ENCODE measurements at regions not wholly inside any gene's neighbourhood (a gene's known extent, or its start where the extent isn't known, plus 50 kb on each side); places are given as distances from the start of the nearest gene placed in this dataset.

GRCh38 chr1:34612091-34612827 is 142.6 kb upstream of the GJB5 start (continued):
- TF ChIP-seq EZH2 (IDR thresholded peaks at IDR 0.05; ENCODE audit: low read depth, unreplicated experiment) (no peak), STAT1 (IDR thresholded peaks at IDR 0.05; ENCODE audit: unreplicated experiment) (no peak), ZNF114 (CRISPR knock-in tag; IDR thresholded peaks at IDR 0.05) (no peak), NANOG (IDR thresholded peaks at IDR 0.05; ENCODE audit: borderline replicate concordance) (no peak)
- TF ChIP-seq, protein P1, sequence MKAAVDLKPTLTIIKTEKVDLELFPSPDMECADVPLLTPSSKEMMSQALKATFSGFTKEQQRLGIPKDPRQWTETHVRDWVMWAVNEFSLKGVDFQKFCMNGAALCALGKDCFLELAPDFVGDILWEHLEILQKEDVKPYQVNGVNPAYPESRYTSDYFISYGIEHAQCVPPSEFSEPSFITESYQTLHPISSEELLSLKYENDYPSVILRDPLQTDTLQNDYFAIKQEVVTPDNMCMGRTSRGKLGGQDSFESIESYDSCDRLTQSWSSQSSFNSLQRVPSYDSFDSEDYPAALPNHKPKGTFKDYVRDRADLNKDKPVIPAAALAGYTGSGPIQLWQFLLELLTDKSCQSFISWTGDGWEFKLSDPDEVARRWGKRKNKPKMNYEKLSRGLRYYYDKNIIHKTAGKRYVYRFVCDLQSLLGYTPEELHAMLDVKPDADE (IDR thresholded peaks at IDR 0.05), result no peak
- TF ChIP-seq, protein P2, sequence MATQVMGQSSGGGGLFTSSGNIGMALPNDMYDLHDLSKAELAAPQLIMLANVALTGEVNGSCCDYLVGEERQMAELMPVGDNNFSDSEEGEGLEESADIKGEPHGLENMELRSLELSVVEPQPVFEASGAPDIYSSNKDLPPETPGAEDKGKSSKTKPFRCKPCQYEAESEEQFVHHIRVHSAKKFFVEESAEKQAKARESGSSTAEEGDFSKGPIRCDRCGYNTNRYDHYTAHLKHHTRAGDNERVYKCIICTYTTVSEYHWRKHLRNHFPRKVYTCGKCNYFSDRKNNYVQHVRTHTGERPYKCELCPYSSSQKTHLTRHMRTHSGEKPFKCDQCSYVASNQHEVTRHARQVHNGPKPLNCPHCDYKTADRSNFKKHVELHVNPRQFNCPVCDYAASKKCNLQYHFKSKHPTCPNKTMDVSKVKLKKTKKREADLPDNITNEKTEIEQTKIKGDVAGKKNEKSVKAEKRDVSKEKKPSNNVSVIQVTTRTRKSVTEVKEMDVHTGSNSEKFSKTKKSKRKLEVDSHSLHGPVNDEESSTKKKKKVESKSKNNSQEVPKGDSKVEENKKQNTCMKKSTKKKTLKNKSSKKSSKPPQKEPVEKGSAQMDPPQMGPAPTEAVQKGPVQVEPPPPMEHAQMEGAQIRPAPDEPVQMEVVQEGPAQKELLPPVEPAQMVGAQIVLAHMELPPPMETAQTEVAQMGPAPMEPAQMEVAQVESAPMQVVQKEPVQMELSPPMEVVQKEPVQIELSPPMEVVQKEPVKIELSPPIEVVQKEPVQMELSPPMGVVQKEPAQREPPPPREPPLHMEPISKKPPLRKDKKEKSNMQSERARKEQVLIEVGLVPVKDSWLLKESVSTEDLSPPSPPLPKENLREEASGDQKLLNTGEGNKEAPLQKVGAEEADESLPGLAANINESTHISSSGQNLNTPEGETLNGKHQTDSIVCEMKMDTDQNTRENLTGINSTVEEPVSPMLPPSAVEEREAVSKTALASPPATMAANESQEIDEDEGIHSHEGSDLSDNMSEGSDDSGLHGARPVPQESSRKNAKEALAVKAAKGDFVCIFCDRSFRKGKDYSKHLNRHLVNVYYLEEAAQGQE (IDR thresholded peaks at IDR 0.05; ENCODE audit: unreplicated experiment), result no peak

DNA sequence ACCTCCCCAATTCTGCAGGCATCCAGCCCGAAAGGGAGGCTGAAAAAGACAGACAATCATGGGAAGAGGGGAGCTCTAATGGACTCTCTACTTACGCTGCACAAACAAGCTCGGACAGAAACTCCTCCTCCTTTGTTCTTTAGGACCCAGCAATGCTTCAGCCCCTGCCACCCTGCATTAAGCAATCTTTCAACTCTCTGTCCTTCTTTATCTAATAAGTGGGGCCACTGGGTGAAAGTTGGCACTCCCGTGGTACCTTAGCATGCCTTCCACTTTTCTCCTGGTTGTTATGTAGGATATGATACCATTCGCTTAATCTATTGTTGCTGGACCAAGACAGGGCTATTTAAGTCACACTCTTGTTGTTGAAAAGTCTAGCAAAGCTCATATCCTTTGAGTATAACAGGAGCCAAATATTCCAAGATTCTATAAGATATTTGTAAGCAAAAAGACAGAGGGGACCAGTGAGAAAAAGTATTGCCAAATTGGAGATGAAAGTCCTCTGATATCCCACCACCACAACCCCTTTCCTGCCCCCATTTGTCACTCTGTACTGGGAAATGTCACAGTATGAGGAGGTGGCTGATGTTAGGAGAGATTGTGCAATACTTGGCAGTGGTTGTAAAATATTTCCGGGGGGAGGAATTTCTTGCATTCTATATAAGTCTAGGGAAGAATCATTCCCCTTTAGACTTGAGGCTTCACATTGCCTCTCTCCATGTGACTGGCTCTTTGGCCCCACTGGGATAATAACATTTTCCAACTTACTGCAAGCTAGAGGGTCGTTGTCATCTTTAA is 137.3 kb upstream of the GJB5 start:
- Histone ChIP-seq H3K4me1 (ENCODE audit: insufficient read depth) (no peaks in the 10 kb centered on the region), H2AFZ (no peak overlapping the region), H3K36me3 (ENCODE audit: insufficient read depth) (no peaks in the 10 kb centered on the region), H4K20me1 (replicated peaks; ENCODE audit: insufficient read depth) (no peaks in the 10 kb centered on the region), H3K79me2 (replicated peaks; ENCODE audit: insufficient read depth) (no peaks in the 10 kb centered on the region), H3K27ac (ENCODE audit: low read depth) (no peak overlapping the region), H3F3A (replicated peaks; ENCODE audit: low read depth) (no peaks in the 10 kb centered on the region), H3K27me3 (ENCODE audit: insufficient read depth) (no peaks in the 10 kb centered on the region), H3K4me2 (no peak overlapping the region), H3K9me2 (ENCODE audit: insufficient read depth) (0 out of 2 replicates have a peak, but pooled peaks cover 7% of the 10 kb centered on the region), H3K4me3 (no peak overlapping the region)
- Mint-ChIP-seq H3K9me3 (no peaks in the 10 kb centered on the region), H3K27me3 (ENCODE audit: insufficient read depth, low read depth, poor library complexity) (peaks cover 2% of the 10 kb centered on the region), H3K4me1 (no peaks in the 10 kb centered on the region; the same call in 2 of the 3 replicates), H3K36me3 (ENCODE audit: low read depth) (no peaks in the 10 kb centered on the region), H3K4me3 (no peak overlapping the region), H3K27ac (no peak overlapping the region)
- DNase-seq (ENCODE audit: low spot score) (no peak), ATAC-seq (no peak)
- TF ChIP-seq EZH2phosphoT487 (IDR thresholded peaks at IDR 0.05; ENCODE audit: unreplicated experiment) (no peak), ZNF462 (CRISPR knock-in tag; IDR thresholded peaks at IDR 0.05) (no peak), JUNB (IDR thresholded peaks at IDR 0.05; ENCODE audit: unreplicated experiment) (no peak), CREB1 (CRISPR knock-in tag; IDR thresholded peaks at IDR 0.05; ENCODE audit: low read depth) (no peak)

All from GM23338 (cell line).